SK-N-DZ (cell line): ENCODE measurements at regions not wholly inside any gene's neighbourhood (a gene's known extent, or its start where the extent isn't known, plus 50 kb on each side); places are given as distances from the start of the nearest gene placed in this dataset.

Experiments used
- small RNA-seq, 2 experiments: library from RNA; depleted of rRNA; stranded (forward); fragments of <200 nt; gene quantifications; one replicate each; pipeline ENCODE3, GENCODE V24; 2014

Small RNAs in the stretch of these regions (small RNA-seq; reads per million reads assigned to genes)
- gene MIR4778 (0 reads per million in 2 experiments), gene RN7SL635P (0 to 0.09 reads per million in 2 experiments), gene VTRNA2-2P (0 reads per million in 2 experiments)
